C4-2B (cell line): ENCODE measurements at regions not wholly inside any gene's neighbourhood (a gene's known extent, or its start where the extent isn't known, plus 50 kb on each side); places are given as distances from the start of the nearest gene placed in this dataset.

ENCODE experiments used
- CTCF ChIP-seq: fragments of 450-650 bp; conservative IDR thresholded peaks from 2 replicates; pipeline ENCODE4 v1.5.1; 2017; ENCODE audit warnings: mild to moderate bottlenecking
- ZFX ChIP-seq: fragments of 450-650 bp; IDR thresholded peaks from 2 replicates; pipeline ENCODE4 v1.6.1; 2017

- no peak for TF ChIP-seq CTCF
- no peak for TF ChIP-seq ZFX
These were observed 86.3 kb upstream of the CFAP20DC start for GRCh38 chr3:59136081-59136480.
